Nephron (organoid): ENCODE measurements at regions not wholly inside any gene's neighbourhood (a gene's known extent, or its start where the extent isn't known, plus 50 kb on each side); places are given as distances from the start of the nearest gene placed in this dataset.

Experiments used
- H3K27ac Mint-ChIP-seq, 3 experiments: 2 replicates each; pipeline ENCODE4 v1.8.0; 2020; ENCODE audit warnings: mixed read lengths in 3 of 3, mild to moderate bottlenecking in 2 of 3, moderate library complexity in 1 of 3
- H3K27me3 Mint-ChIP-seq: 2 replicates; pipeline ENCODE4 v1.8.0; 2021; ENCODE audit warnings: low read depth, mild to moderate bottlenecking, moderate library complexity, mixed read lengths
- H3K36me3 Mint-ChIP-seq: 2 replicates; pipeline ENCODE4 v1.8.0; 2020; ENCODE audit warnings: low read depth, mixed read lengths
- H3K4me1 Mint-ChIP-seq: 2 replicates; pipeline ENCODE4 v1.8.0; 2020; ENCODE audit warnings: mixed read lengths
- H3K4me3 Mint-ChIP-seq, 3 experiments: 2 replicates each; pipeline ENCODE4 v1.8.0; 2020; ENCODE audit warnings: mild to moderate bottlenecking in 3 of 3, mixed read lengths in 3 of 3, moderate library complexity in 2 of 3
- H3K9me3 Mint-ChIP-seq: 2 replicates; pipeline ENCODE4 v1.8.0; 2020; ENCODE audit warnings: mixed read lengths
- CTCF ChIP-seq, 3 experiments: fragments of 200-600 bp; sonication (generic); IDR thresholded peaks; one replicate each; pipeline ENCODE4 v1.5.0; 2021; ENCODE audit warnings: antibody characterized with exemption in 3 of 3; ENCODE audit not compliant: unreplicated experiment in 3 of 3

- no peak overlapping the region for H3K27ac Mint-ChIP-seq
- no peak for TF ChIP-seq CTCF (IDR thresholded peaks at IDR 0.05; ENCODE audit: unreplicated experiment in 3 of 3)
- H3K27me3 Mint-ChIP-seq: no peaks in the 10 kb centered on the region
- H3K4me3 Mint-ChIP-seq: no peak overlapping the region
- H3K36me3 Mint-ChIP-seq: no peaks in the 10 kb centered on the region
- peaks cover 4% of the 10 kb centered on the region for H3K9me3 Mint-ChIP-seq
- no peaks in the 10 kb centered on the region for H3K4me1 Mint-ChIP-seq
Measured at GRCh38 chr16:7997966-7998365, 592.3 kb downstream of the TMEM114 start.

GRCh38 chr16:7992616-7993015 lies 597.7 kb downstream of the TMEM114 start:
- Mint-ChIP-seq H3K27me3 (no peaks in the 10 kb centered on the region), H3K4me1 (no peaks in the 10 kb centered on the region), H3K9me3 (no peaks in the 10 kb centered on the region), H3K36me3 (no peaks in the 10 kb centered on the region), H3K4me3 (no peak overlapping the region), H3K27ac (no peak overlapping the region)
- TF ChIP-seq CTCF (IDR thresholded peaks at IDR 0.05; ENCODE audit: unreplicated experiment in 3 of 3): no peak

GRCh38 chr16:7990626-7991260 lies 599.6 kb downstream of the TMEM114 start:
- H3K4me1 Mint-ChIP-seq: no peaks in the 10 kb centered on the region
- H3K4me3 Mint-ChIP-seq: no peak overlapping the region
- no peaks in the 10 kb centered on the region for H3K36me3 Mint-ChIP-seq
- no peaks in the 10 kb centered on the region for H3K27me3 Mint-ChIP-seq
- H3K27ac Mint-ChIP-seq: no peak overlapping the region
- H3K9me3 Mint-ChIP-seq: no peaks in the 10 kb centered on the region
- no peak for TF ChIP-seq CTCF (IDR thresholded peaks at IDR 0.05; ENCODE audit: unreplicated experiment in 3 of 3)

- no peaks in the 10 kb centered on the region for H3K36me3 Mint-ChIP-seq
- H3K27ac Mint-ChIP-seq: peak overlapping the region in 1 of 3 experiments; percentile 14
- H3K9me3 Mint-ChIP-seq: no peaks in the 10 kb centered on the region
- peaks cover 4% of the 10 kb centered on the region for H3K27me3 Mint-ChIP-seq
- H3K4me3 Mint-ChIP-seq: no peak overlapping the region
- TF ChIP-seq CTCF (IDR thresholded peaks at IDR 0.05; ENCODE audit: unreplicated experiment in 3 of 3): no peak
- no peaks in the 10 kb centered on the region for H3K4me1 Mint-ChIP-seq
Measured at GRCh38 chr16:7983676-7984075, 606.6 kb downstream of the TMEM114 start.

- no peak for TF ChIP-seq CTCF (IDR thresholded peaks at IDR 0.05; ENCODE audit: unreplicated experiment in 3 of 3)
- no peaks in the 10 kb centered on the region for H3K36me3 Mint-ChIP-seq
- no peak overlapping the region for H3K4me3 Mint-ChIP-seq
- no peaks in the 10 kb centered on the region for H3K9me3 Mint-ChIP-seq
- no peak overlapping the region for H3K27ac Mint-ChIP-seq
- H3K4me1 Mint-ChIP-seq: peaks cover 4% of the 10 kb centered on the region
- peaks cover 4% of the 10 kb centered on the region for H3K27me3 Mint-ChIP-seq
Measured at GRCh38 chr16:7980133-7980483, 610.2 kb downstream of the TMEM114 start.

GRCh38 chr16:7979448-7980132 lies 610.7 kb downstream of the TMEM114 start:
- Mint-ChIP-seq H3K4me3 (no peak overlapping the region), H3K27ac (no peak overlapping the region), H3K27me3 (peaks cover 4% of the 10 kb centered on the region), H3K9me3 (no peaks in the 10 kb centered on the region), H3K36me3 (no peaks in the 10 kb centered on the region), H3K4me1 (peaks cover 4% of the 10 kb centered on the region)
- no peak for TF ChIP-seq CTCF (IDR thresholded peaks at IDR 0.05; ENCODE audit: unreplicated experiment in 3 of 3)
